GM18505 (cell line): ENCODE measurements at regions not wholly inside any gene's neighbourhood (a gene's known extent, or its start where the extent isn't known, plus 50 kb on each side); places are given as distances from the start of the nearest gene placed in this dataset.
A peak's percentile ranks its signal among the peaks of the same experiment; 100 is the strongest.
"Not testable (repeated sequence)": the region's sequence is repeated elsewhere in the genome, so short reads cannot be mapped to it uniquely, and the experiment has no call there.

Experiments used
- ATAC-seq: cut with Tn5 transposase; IDR thresholded peaks from one replicate; pipeline ENCODE4 v1.9.1; 2021; ENCODE audit not compliant: unreplicated experiment
- POLR2A ChIP-seq: IDR thresholded peaks from 4 replicates; pipeline ENCODE4 v1.6.1; 2011; ENCODE audit warnings: borderline replicate concordance; ENCODE audit not compliant: insufficient read depth, insufficient read length; ENCODE audit errors: extremely low read depth

- no peak for TF ChIP-seq POLR2A
- ATAC-seq = no peak
Observed at GRCh38 chrX:74160816-74161215, 143.2 kb upstream of the ZCCHC13 start.

DNA sequence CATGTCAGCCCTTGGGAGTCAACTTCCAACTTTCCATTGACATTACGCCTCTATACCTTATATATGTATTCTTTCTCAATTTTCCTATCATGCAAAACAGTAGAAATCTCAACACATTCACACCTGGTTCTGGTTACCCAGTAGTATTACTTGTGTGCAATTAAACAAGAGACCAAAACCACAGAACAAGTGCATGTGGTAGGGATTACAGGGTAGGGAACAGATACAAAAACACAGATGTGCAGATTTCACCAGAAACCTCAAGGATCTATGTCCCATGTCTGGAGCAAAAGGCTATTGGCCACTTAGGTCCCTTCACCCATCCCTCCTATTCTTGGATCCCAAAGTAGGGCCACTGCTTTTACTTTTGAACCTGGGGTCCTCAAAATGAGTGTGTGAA is 143.6 kb upstream of the ZCCHC13 start:
- no peak for ATAC-seq

GRCh38 chrX:74147439-74147838 is 156.5 kb upstream of the ZCCHC13 start:
- TF ChIP-seq POLR2A = no peak
- ATAC-seq = no peak

More for the DNA sequence above, 143.6 kb upstream of the ZCCHC13 start:
- no peak for TF ChIP-seq POLR2A

- ATAC-seq = no peak
- no peak for TF ChIP-seq POLR2A
Observed at GRCh38 chrX:74138943-74139342, 165.0 kb upstream of the ZCCHC13 start.

- ATAC-seq = peak; percentile 87
- no peak for TF ChIP-seq POLR2A
Observed at GRCh38 chrX:74133156-74133796, 170.7 kb upstream of the ZCCHC13 start.

GRCh38 chrX:74132280-74132679 is 171.7 kb upstream of the ZCCHC13 start:
- TF ChIP-seq POLR2A = no peak
- ATAC-seq = no peak

- no peak for TF ChIP-seq POLR2A
- no peak for ATAC-seq
Observed at GRCh38 chrX:74119016-74119910, 184.7 kb upstream of the ZCCHC13 start.

- ATAC-seq = no peak
- no peak for TF ChIP-seq POLR2A
Observed at GRCh38 chrX:74117962-74118902, 185.7 kb upstream of the ZCCHC13 start.

GRCh38 chrX:74111245-74111644 is 192.7 kb upstream of the ZCCHC13 start:
- TF ChIP-seq POLR2A = no peak
- no peak for ATAC-seq

- TF ChIP-seq POLR2A = no peak
- ATAC-seq = no peak
Observed at GRCh38 chrX:74107666-74108065, 196.3 kb upstream of the ZCCHC13 start.

DNA sequence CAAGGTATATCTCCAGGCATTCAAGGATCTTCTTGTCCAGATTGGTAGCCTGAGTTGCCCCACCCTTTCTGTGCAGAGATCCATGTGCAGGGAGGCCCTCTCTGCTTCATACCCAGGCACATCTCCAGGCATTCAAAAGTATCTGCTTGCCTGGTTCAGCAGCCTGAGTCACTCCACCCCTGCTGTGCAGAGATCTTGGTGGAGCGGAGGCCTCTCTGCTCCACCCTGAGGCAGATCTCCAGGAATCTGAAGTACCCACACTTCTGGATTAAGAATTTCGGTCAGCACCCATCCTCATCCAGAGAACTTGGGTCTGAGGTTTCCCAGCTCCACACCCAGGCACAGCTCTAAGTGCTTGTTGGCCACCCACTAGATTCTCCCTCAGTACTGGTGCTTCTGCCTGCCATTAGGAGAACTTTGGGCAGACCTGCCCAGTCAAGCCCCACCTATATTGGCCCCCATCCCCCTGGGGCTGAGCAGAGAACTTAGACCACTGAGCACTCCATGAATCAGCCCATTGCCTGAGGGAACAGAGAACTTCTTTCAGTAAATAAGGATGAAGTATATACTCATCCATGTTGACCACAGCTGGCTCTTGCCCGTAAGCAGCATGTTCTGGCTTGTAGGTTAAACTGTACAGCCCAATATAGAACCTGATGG is 199.5 kb upstream of the ZCCHC13 start:
- no peak for ATAC-seq
- no peak for TF ChIP-seq POLR2A

DNA sequence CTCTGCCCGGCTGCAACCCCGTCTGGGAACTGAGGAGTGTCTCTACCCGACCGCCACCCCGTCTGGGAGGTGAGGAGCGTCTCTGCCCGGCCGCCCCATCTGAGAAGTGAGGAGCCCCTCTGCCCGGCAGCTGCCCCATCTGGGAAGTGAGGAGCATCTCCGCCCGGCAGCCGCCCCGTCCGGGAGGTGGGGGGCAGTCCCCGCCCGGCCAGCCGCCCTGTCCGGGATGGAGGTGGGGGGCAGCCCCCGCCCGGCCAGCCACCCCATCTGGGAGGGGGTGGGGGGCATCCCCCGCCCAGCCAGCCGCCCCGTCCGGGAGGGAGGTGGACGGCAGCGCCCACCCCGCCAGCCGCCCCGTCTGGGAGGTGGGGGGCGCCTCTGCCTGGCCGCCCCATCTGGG is 205.6 kb upstream of the ZCCHC13 start:
- ATAC-seq = not testable (repeated sequence)

DNA sequence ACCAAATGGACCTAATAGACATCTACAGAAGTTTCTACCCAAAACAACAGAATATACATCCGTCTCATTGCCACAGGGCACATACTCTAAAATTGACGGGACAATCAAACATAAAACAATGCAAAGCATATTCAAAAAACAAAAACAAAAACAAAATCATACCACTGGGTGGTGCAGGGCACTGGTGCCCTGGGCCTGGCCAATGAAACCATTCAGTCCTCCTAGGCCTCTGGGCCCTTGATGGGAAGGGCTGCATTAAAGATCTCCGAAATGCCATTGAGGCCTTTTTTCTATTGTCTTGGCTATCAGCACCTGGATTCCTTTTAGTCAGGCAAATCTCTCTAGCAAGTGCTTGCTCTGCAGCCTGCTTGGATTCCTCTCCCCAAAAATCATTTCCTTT is 213.9 kb upstream of the ZCCHC13 start:
- no peak for TF ChIP-seq POLR2A
- ATAC-seq = no peak

DNA sequence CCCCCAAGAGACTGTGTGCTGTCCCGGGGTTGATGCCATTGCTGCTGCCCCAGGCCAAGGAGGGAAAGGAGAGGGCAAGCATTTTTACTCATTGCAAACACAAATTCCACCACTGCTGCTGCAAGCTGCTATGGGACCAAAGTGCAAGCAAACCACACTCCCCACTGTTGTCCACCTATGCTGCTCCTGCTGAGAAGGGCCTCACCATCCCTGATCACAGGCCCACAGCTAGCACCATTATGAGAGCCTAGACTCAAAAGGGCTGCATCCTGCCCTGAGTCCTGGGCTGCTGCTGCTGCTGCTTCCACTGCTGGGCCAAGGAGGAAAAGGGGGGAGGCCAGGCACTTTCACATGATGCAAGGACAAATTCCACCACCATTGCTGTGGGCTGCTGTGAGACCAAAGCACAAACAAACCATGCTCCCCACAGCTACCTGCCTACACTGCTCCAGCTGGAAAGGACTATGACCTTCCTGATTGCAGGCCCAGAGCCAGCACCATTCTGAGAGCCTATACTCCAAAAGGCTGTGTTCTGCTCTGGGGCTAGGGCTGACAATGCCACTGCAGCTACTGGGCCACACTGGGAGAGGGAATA is 218.2 kb upstream of the ZCCHC13 start:
- TF ChIP-seq POLR2A = no peak
- no peak for ATAC-seq
